ENCODE measurements at regions not wholly inside any gene's neighbourhood (a gene's known extent, or its start where the extent isn't known, plus 50 kb on each side); places are given as distances from the start of the nearest gene placed in this dataset.

- no peak for DNase-seq (ENCODE audit: low spot score)
These were observed 276.2 kb upstream of the RTL1 start for GRCh38 chr14:101179691-101180211.

GRCh38 chr14:101181446-101182313 lies 278.2 kb upstream of the RTL1 start:
- no peak for DNase-seq (ENCODE audit: low spot score)

GRCh38 chr14:101182476-101182875 lies 279.0 kb upstream of the RTL1 start:
- DNase-seq (ENCODE audit: low spot score): no peak

- DNase-seq (ENCODE audit: low spot score): no peak
These were observed 280.0 kb upstream of the RTL1 start for GRCh38 chr14:101183376-101184103.

GRCh38 chr14:101184104-101184455 lies 280.6 kb upstream of the RTL1 start:
- no peak for DNase-seq (ENCODE audit: low spot score)

GRCh38 chr14:101184572-101184971 lies 281.1 kb upstream of the RTL1 start:
- DNase-seq (ENCODE audit: low spot score): no peak

- DNase-seq (ENCODE audit: low spot score): no peak
These were observed 281.7 kb upstream of the RTL1 start for GRCh38 chr14:101185073-101185835.

GRCh38 chr14:101185946-101186345 lies 282.4 kb upstream of the RTL1 start:
- no peak for DNase-seq (ENCODE audit: low spot score)

GRCh38 chr14:101186544-101186943 lies 283.0 kb upstream of the RTL1 start:
- DNase-seq (ENCODE audit: low spot score): no peak

- DNase-seq (ENCODE audit: low spot score): no peak
These were observed 283.7 kb upstream of the RTL1 start for GRCh38 chr14:101186992-101187815.

- no peak for DNase-seq (ENCODE audit: low spot score)
These were observed 284.5 kb upstream of the RTL1 start for GRCh38 chr14:101187816-101188570.

GRCh38 chr14:101188571-101188915 lies 285.0 kb upstream of the RTL1 start:
- DNase-seq (ENCODE audit: low spot score): no peak

- no peak for DNase-seq (ENCODE audit: low spot score)
These were observed 285.7 kb upstream of the RTL1 start for GRCh38 chr14:101189266-101189665.

GRCh38 chr14:101189962-101190560 lies 286.5 kb upstream of the RTL1 start:
- DNase-seq (ENCODE audit: low spot score): no peak

- no peak for DNase-seq (ENCODE audit: low spot score)
These were observed 287.7 kb upstream of the RTL1 start for GRCh38 chr14:101191101-101191720.

GRCh38 chr14:101191721-101192660 lies 288.5 kb upstream of the RTL1 start:
- DNase-seq (ENCODE audit: low spot score): no peak

GRCh38 chr14:101192661-101193000 lies 289.1 kb upstream of the RTL1 start:
- no peak for DNase-seq (ENCODE audit: low spot score)

GRCh38 chr14:101193106-101193844 lies 289.8 kb upstream of the RTL1 start:
- DNase-seq (ENCODE audit: low spot score): no peak
